ENCODE measurements at regions not wholly inside any gene's neighbourhood (a gene's known extent, or its start where the extent isn't known, plus 50 kb on each side); places are given as distances from the start of the nearest gene placed in this dataset.

- ATAC-seq (ENCODE audit: insufficient number of reproducible peaks, low FRiP score, low read depth) = no peak
- H3K27ac ChIP-seq = no peak overlapping the region
- TF ChIP-seq CTCF (IDR thresholded peaks at IDR 0.05) = no peak
- no peaks in the 10 kb centered on the region for H3K36me3 ChIP-seq
- no peak for DNase-seq (ENCODE audit: low spot score)
- no peaks in the 10 kb centered on the region for H3K4me1 ChIP-seq (ENCODE audit: control insufficient read depth in 1 of 2, low read depth in 2 of 2)
- no peaks in the 10 kb centered on the region for H3K9me3 ChIP-seq
- no peaks in the 10 kb centered on the region for H3K27me3 ChIP-seq (replicated peaks; ENCODE audit: insufficient read depth)
- no peak overlapping the region for H3K4me3 ChIP-seq
Observed at GRCh38 chr2:19473350-19473749, 114.9 kb upstream of the OSR1 start.

GRCh38 chr2:19472391-19472978 is 114.1 kb upstream of the OSR1 start:
- ATAC-seq (ENCODE audit: insufficient number of reproducible peaks, low FRiP score, low read depth) = no peak

GRCh38 chr2:19471491-19471890 is 113.1 kb upstream of the OSR1 start:
- no peak for TF ChIP-seq CTCF (IDR thresholded peaks at IDR 0.05)
- no peaks in the 10 kb centered on the region for H3K9me3 ChIP-seq
- H3K4me1 ChIP-seq (ENCODE audit: control insufficient read depth in 1 of 2, low read depth in 2 of 2) = no peaks in the 10 kb centered on the region
- DNase-seq (ENCODE audit: low spot score) = no peak
- H3K4me3 ChIP-seq = no peak overlapping the region
- H3K36me3 ChIP-seq = no peaks in the 10 kb centered on the region
- no peak for ATAC-seq (ENCODE audit: insufficient number of reproducible peaks, low FRiP score, low read depth)
- no peaks in the 10 kb centered on the region for H3K27me3 ChIP-seq (replicated peaks; ENCODE audit: insufficient read depth)
- H3K27ac ChIP-seq = no peak overlapping the region

More at GRCh38 chr2:19472391-19472978, 114.1 kb upstream of the OSR1 start:
- H3K4me1 ChIP-seq (ENCODE audit: control insufficient read depth in 1 of 2, low read depth in 2 of 2) = no peaks in the 10 kb centered on the region
- H3K27ac ChIP-seq = no peak overlapping the region
- DNase-seq (ENCODE audit: low spot score) = no peak
- H3K27me3 ChIP-seq (replicated peaks; ENCODE audit: insufficient read depth) = no peaks in the 10 kb centered on the region
- no peaks in the 10 kb centered on the region for H3K9me3 ChIP-seq
- no peaks in the 10 kb centered on the region for H3K36me3 ChIP-seq
- no peak overlapping the region for H3K4me3 ChIP-seq
- no peak for TF ChIP-seq CTCF (IDR thresholded peaks at IDR 0.05)

- ATAC-seq (ENCODE audit: insufficient number of reproducible peaks, low FRiP score, low read depth) (no peak), DNase-seq (ENCODE audit: low spot score) (no peak)
- Histone ChIP-seq H3K9me3 (no peaks in the 10 kb centered on the region), H3K36me3 (no peaks in the 10 kb centered on the region), H3K27ac (no peak overlapping the region), H3K4me3 (no peak overlapping the region), H3K4me1 (ENCODE audit: control insufficient read depth in 1 of 2, low read depth in 2 of 2) (no peaks in the 10 kb centered on the region), H3K27me3 (replicated peaks; ENCODE audit: insufficient read depth) (no peaks in the 10 kb centered on the region)
- TF ChIP-seq CTCF (IDR thresholded peaks at IDR 0.05) = no peak
Observed at GRCh38 chr2:19465978-19466377, 107.6 kb upstream of the OSR1 start.

- H3K27me3 ChIP-seq (replicated peaks; ENCODE audit: insufficient read depth) = no peaks in the 10 kb centered on the region
- peaks cover 0 to 14% of the 10 kb centered on the region in 2 donors for H3K4me1 ChIP-seq (ENCODE audit: control insufficient read depth in 1 of 2, low read depth in 2 of 2)
- H3K36me3 ChIP-seq = no peaks in the 10 kb centered on the region
- ATAC-seq (ENCODE audit: insufficient number of reproducible peaks, low FRiP score, low read depth) = no peak
- H3K9me3 ChIP-seq = no peaks in the 10 kb centered on the region
- H3K27ac ChIP-seq = no peak overlapping the region
- H3K4me3 ChIP-seq = no peak overlapping the region
- DNase-seq (ENCODE audit: low spot score) = no peak
- TF ChIP-seq CTCF (IDR thresholded peaks at IDR 0.05) = no peak
Observed at GRCh38 chr2:19462256-19462645, 103.8 kb upstream of the OSR1 start.

All from thoracic aorta (tissue), 2 donors.